GM18858 (cell line): ENCODE measurements at regions not wholly inside any gene's neighbourhood (a gene's known extent, or its start where the extent isn't known, plus 50 kb on each side); places are given as distances from the start of the nearest gene placed in this dataset.
"Not testable (repeated sequence)": the region's sequence is repeated elsewhere in the genome, so short reads cannot be mapped to it uniquely, and the experiment has no call there.

Experiments
- ATAC-seq: cut with Tn5 transposase; IDR thresholded peaks from one replicate; pipeline ENCODE4 v1.9.1; 2021; ENCODE audit not compliant: unreplicated experiment

GRCh38 chr4:18441203-18441590, 419.6 kb upstream of the LCORL start:
- no peak for ATAC-seq

DNA sequence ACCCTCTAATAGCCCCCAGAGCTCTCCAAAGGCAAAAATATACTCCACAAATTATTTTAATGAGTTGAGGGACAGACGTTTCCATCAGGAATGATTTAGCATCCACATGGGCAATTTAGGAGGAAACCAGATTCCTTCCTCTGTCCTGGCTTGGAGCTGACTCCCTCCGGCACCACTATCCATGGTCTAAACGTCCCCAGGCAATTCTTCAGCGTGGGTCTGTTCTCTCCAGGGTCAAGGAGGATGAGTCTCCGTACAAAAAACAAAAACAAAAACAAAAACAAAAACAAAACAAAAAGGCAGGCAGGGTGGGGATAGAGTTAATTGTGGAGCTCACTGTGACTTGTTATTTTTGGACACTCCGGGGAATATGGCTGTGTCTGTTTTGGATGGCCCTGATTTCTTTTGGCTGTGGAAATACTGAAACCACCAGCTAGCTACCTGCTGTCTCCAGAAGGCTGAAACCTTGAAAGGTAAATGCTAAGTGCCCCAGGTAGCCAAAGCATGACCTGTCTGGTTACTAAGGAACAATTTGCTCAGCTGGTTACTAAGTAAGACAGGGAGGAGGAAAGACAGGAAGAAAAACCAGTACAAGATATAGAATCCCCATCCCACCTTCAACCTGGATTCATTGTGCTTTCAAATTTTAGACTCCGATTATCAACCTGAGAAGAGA, 419.1 kb upstream of the LCORL start:
- no peak for ATAC-seq

DNA sequence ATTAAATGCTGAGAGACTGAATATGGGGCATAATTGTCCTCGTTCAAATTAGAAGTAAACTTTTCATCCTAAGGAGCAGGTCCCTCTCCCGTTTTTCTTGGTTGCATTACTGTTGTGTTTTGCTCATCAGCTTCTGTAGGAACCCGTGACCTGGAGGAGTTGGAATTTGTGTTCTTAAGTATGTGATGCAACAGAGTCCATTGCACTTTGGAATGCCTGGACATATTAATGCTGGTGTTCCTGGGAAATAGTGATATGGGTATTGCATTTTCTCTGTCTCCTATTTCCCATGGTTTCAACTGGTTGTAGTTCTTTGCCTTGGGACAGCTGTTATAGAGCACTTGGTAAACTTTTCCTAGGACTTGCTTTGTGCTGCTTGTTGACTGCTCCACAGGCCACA, 417.8 kb upstream of the LCORL start:
- no peak for ATAC-seq

DNA sequence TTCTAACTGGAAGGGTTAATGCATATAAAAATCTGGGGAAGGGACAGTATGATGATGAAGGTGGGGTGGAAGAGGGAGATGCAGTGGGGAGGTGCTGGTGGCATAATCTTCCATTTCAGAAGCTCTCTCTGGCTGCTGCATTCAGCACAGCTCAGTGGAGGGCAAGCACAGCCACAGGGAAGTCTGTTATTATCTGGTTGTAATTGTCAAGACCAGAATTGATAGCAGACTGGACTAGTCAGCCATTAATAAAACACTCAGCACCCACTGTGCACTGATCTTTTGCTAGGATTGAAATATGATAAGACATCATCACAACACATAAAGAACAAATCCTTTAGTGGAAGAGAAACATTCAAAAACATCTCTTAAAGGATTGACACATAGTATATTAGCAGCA, 414.2 kb upstream of the LCORL start:
- no peak for ATAC-seq

DNA sequence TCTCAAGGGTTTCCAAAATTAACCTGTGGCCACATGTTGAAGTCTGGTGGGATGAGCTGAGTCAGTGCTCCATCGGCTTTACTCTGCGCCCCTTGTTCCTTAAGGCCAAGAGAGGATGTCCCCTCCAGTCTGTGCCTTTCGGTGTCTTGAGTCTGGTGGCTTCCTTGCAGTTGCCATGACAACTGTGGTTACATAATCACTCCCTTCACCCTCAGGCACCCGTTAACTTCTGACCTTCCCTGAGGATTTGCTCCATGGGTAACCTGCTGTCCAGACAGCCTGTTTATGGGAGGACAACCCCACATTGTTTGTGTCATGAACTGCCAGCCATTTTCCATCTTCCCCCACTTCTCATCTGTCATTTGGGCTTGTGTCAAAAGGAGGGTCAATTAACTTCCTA, 401.1 kb upstream of the LCORL start:
- no peak for ATAC-seq

DNA sequence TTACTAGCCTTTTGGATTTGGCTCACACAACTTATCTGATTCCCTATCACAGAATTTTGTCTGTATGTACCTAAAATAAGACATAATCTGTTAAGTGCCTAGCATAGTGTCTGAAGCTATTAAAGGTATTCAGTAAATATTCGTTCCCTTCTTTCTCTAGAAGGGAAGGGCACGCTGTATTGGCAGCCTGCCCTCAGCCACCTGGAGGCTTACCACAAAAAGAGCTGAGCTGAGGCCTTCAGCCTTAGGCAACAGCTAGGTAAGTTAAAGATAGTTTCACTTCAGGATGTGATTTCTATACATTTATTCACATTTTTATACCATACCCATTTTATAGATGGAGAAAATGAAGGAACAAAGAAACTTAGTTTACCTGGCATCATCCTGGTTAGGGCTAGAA, 400.0 kb upstream of the LCORL start:
- ATAC-seq, result no peak

DNA sequence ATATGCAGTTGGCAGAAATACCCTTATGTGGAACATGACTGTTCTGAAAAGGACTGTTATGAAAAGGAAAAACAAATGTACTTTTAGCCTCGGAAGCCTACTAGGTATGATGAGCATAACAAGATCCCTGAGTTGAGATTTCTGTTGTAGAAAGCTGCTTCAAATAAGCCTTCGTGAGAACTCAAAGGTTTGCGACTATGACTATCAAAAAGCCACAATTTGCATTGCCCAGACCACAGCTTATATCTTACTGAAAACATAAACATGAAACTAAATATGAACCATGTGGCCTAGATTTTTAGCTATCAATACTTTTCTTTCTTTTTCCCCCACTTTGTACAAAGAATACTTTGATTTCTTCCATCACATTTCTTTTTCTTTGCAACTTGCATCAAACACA, 398.2 kb upstream of the LCORL start:
- ATAC-seq, result no peak

- not testable (repeated sequence) for ATAC-seq
These were observed 396.8 kb upstream of the LCORL start for GRCh38 chr4:18418195-18418898.

GRCh38 chr4:18417651-18418050, 396.1 kb upstream of the LCORL start:
- ATAC-seq, result not testable (repeated sequence)

DNA sequence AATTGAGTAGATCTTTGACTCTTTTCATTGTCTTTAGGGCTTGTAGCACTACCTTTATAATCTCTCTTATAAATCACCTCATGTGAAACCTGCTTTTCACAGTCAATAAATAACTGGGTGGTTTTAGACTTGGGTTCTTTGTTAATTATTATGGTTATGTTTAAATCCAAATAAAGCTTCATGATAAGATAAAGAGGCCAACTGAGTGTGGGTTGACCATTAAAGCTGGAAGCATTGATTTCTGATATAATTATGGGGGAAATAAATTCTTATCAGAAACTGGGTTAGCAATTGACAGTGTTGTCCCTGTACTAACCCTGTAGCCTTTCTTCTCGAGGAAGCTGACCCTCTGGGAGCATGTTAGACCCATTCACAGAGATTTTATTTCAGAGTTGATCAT, 384.7 kb upstream of the LCORL start:
- no peak for ATAC-seq

DNA sequence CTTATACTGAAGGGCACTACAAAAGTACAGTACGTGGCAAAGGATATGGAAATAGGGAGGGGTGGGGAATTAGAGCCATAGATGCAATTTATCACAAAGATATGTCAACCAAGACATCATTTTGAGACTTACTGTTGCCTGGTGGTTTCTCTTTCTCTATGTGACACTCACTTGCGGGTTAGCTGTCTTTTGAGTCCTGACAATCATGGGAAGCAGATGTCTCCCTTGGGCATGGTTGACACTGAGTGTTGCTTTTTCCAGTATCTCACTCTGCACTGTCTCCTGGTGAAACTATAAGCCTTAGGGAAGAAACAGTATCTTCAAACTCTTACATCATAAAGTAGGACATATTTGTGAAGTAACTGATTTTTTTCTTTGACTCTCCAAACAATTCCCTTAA, 383.5 kb upstream of the LCORL start:
- ATAC-seq, result no peak

DNA sequence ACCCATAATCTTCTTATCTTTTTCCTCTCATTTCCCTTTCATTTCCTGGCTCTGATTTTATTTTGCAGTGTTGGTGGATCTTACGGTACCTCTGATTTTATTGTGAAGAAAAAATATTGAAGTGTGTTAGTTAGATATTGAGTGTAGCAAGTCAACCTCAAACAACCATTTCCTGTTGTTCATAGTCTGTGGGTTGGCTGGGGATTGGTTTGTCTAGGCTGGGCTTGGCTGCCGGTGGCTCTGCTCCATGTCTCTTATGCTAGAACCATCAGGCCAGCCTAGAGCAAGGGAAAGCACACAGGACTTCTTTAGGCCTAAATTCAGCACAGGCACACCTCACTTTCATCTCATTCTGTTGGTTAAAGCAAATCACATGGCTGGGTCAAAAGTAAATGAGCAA, 383.1 kb upstream of the LCORL start:
- ATAC-seq, result no peak

DNA sequence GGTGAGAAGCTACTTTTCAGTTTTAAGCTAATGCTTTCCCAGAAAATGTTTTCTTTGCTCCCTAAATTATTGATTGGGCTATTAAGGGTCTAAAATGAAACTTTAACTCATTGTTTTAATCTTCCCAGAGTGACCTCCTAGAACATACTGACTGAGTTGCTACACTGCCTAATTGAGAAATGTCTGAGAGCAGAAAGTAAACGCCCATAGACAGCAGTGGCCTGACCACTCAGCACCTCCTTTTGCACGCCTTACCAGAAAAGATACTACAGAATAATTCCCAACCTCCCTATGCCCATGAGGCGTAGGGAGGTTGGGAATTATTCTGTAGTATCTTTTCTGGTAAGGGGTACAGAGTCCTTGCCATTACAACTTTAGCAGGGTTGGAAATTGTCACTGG, 381.8 kb upstream of the LCORL start:
- no peak for ATAC-seq

DNA sequence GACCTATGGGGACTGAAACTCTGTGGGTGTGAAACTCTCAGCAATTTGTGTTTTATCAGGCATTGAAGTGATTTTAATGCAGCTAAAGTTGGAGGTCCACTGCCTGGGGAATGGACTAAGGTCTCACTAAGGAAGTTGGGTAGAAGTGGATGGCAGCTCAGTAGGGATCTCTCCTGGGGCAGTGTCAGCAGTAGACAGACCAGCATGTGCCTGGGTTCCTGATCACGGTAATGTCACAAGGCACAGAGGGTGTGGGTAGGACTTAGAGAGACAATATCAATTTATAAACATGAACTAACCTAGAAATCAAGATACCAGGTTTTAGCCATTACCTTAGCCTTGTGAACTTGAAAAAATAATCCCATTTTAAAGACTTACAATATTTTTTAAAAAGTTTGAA, 380.3 kb upstream of the LCORL start:
- no peak for ATAC-seq

- no peak for ATAC-seq
These were observed 379.9 kb upstream of the LCORL start for GRCh38 chr4:18401425-18401824.

DNA sequence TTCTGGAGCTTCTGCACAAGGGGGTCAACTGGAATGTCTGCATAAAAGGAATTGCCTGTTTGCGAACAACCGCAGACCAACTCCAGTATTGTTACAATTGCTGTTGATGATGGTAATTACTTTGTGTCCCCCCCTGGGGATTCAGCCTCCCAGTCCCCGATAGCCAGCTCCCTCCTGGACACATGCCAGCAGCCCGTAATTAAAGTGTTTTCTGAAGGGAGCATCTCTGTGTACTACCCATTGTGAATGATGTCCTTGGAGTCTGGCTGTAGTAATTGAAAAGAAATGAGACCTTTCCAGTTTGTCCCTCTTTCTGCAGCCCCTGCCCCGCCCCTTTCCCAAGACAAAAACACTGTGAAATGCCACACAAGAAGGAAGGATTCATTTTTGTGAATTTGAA, 377.1 kb upstream of the LCORL start:
- ATAC-seq, result no peak

DNA sequence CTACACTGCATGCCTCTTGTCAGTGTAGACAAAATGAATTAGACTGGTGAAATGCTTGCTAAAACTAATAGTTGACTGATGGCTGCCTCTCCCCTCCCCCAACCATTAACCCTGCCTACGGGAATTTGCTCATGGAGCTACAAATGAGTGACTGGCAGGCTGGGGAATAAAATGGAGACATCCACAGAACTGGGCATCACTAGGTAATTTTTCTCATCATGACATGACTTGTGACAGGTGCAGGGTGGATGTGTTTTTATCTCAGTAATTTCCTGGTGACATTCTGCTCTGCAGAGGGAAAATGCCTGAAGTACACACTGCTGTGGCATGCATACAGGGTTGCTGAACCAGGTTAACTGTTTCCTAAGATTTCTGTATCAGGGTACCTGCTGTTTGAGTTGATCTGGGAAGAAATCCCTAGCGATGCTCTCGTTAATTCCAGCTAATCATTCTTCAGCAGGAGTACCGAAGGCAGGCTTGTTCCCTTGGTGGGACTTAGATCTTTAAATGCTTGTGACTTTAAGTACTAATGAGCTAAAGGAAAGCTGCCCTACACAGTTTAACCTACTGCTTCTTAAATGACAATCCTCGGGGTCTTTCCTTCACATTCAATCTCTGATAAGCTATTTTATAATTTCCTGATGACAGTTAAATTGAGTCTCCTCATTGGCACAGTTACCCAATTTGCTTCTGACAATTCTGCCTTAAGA, 376.3 kb upstream of the LCORL start:
- ATAC-seq, result no peak

DNA sequence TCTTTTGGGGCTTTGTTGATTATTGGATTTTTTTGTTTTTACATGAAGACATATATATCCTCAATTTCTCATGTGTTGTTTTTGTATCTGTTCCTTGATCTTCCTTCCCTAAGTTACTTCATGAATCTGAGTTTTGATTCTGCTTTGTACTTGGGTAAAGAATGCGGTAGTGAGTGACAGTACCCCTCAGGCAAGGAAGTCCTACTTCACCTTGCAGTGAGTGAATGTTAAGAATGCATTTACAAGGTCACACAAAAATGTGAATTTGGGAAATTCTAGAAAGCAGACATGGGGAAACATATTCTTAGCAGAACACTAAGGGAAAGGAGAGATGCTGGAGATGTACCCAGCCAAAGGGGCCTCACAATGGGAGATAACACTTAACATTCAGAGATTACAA, 373.1 kb upstream of the LCORL start:
- no peak for ATAC-seq

DNA sequence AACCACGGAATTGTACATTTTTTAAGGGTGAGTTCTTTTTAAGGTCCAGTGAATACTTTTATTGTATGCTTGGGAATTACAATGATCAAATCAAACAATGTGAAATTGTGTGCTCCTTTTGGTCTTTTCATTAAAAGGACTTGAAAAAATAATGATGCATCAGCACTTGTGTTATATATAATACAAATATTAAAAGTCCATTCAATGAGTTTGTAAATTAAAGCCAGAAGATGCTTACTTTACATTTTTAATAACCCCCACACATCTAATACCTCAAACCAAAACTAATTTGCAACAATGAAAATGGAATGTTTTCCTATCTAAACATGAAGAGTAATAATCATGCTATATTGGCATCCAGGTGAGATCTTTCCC, 369.8 kb upstream of the LCORL start:
- ATAC-seq, result no peak

- ATAC-seq, result no peak
These were observed 369.2 kb upstream of the LCORL start for GRCh38 chr4:18390655-18391353.

GRCh38 chr4:18389115-18389514, 367.6 kb upstream of the LCORL start:
- no peak for ATAC-seq

DNA sequence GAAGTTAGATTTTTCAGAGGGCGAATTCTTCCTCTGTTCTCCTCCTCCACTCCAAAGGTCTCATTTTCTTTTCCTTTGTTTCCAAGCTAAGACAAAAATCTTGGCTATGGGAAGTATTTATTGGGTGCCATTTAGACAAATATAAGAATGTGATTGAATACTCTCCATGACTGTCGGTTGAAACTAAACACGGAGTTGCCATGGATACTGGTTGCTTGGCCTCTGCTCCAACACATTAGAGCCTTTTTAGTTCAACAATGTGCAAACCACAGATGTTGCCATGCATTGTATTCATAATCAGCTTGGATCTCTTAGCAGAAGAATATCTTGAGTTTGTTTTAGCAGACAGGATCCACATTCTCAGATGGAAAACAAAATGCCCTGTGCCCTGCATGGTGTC, 366.5 kb upstream of the LCORL start:
- no peak for ATAC-seq
